ENCODE measurements at regions not wholly inside any gene's neighbourhood (a gene's known extent, or its start where the extent isn't known, plus 50 kb on each side); places are given as distances from the start of the nearest gene placed in this dataset.

- in situ Hi-C loops (cut with HindIII; ENCODE audit: low pct_unique_long_range_greater_than_20kb, low sequenced_read_pairs), result no loop called here
- DNase-seq (ENCODE audit: low read depth), result no peak
These were observed 159.6 kb upstream of the COL11A1 start for GRCh38 chr1:103267893-103268292.

- in situ Hi-C loops (cut with HindIII; ENCODE audit: low pct_unique_long_range_greater_than_20kb, low sequenced_read_pairs), result no loop called here
- DNase-seq (ENCODE audit: low read depth), result no peak
These were observed 158.9 kb upstream of the COL11A1 start for GRCh38 chr1:103267266-103267665.

GRCh38 chr1:103266036-103266435 lies 157.7 kb upstream of the COL11A1 start:
- no peak for DNase-seq (ENCODE audit: low read depth)
- in situ Hi-C loops (cut with HindIII; ENCODE audit: low pct_unique_long_range_greater_than_20kb, low sequenced_read_pairs), result no loop called here

- no peak for DNase-seq (ENCODE audit: low read depth)
- in situ Hi-C loops (cut with HindIII; ENCODE audit: low pct_unique_long_range_greater_than_20kb, low sequenced_read_pairs), result no loop called here
These were observed 157.2 kb upstream of the COL11A1 start for GRCh38 chr1:103265551-103265950.

- no peak for DNase-seq (ENCODE audit: low read depth)
- in situ Hi-C loops (cut with HindIII; ENCODE audit: low pct_unique_long_range_greater_than_20kb, low sequenced_read_pairs), result no loop called here
These were observed 151.7 kb upstream of the COL11A1 start for GRCh38 chr1:103259982-103260381.

GRCh38 chr1:103256490-103256889 lies 148.2 kb upstream of the COL11A1 start:
- in situ Hi-C loops (cut with HindIII; ENCODE audit: low pct_unique_long_range_greater_than_20kb, low sequenced_read_pairs), result no loop called here
- DNase-seq (ENCODE audit: low read depth), result peak; percentile 10

GRCh38 chr1:103254691-103255090 lies 146.4 kb upstream of the COL11A1 start:
- in situ Hi-C loops (cut with HindIII; ENCODE audit: low pct_unique_long_range_greater_than_20kb, low sequenced_read_pairs), result no loop called here
- DNase-seq (ENCODE audit: low read depth), result no peak

- in situ Hi-C loops (cut with HindIII; ENCODE audit: low pct_unique_long_range_greater_than_20kb, low sequenced_read_pairs), result no loop called here
These were observed 142.1 kb upstream of the COL11A1 start for GRCh38 chr1:103250441-103250861.

GRCh38 chr1:103248417-103249102 lies 140.2 kb upstream of the COL11A1 start:
- DNase-seq (ENCODE audit: low read depth), result no peak
- in situ Hi-C loops (cut with HindIII; ENCODE audit: low pct_unique_long_range_greater_than_20kb, low sequenced_read_pairs), result no loop called here

More at GRCh38 chr1:103250441-103250861, 142.1 kb upstream of the COL11A1 start:
- peak; percentile 1 for DNase-seq (ENCODE audit: low read depth)

GRCh38 chr1:103247517-103247916 lies 139.2 kb upstream of the COL11A1 start:
- DNase-seq (ENCODE audit: low read depth), result no peak
- in situ Hi-C loops (cut with HindIII; ENCODE audit: low pct_unique_long_range_greater_than_20kb, low sequenced_read_pairs), result no loop called here

- no peak for DNase-seq (ENCODE audit: low read depth)
- in situ Hi-C loops (cut with HindIII; ENCODE audit: low pct_unique_long_range_greater_than_20kb, low sequenced_read_pairs), result no loop called here
These were observed 135.2 kb upstream of the COL11A1 start for GRCh38 chr1:103243481-103243880.

GRCh38 chr1:103239034-103239433 lies 130.7 kb upstream of the COL11A1 start:
- in situ Hi-C loops (cut with HindIII; ENCODE audit: low pct_unique_long_range_greater_than_20kb, low sequenced_read_pairs), result no loop called here
- DNase-seq (ENCODE audit: low read depth), result no peak

GRCh38 chr1:103230061-103230460 lies 121.7 kb upstream of the COL11A1 start:
- in situ Hi-C loops (cut with HindIII; ENCODE audit: low pct_unique_long_range_greater_than_20kb, low sequenced_read_pairs), result no loop called here
- DNase-seq (ENCODE audit: low read depth), result no peak

- in situ Hi-C loops (cut with HindIII; ENCODE audit: low pct_unique_long_range_greater_than_20kb, low sequenced_read_pairs), result no loop called here
- DNase-seq (ENCODE audit: low read depth), result peak; percentile 53
These were observed 112.3 kb upstream of the COL11A1 start for GRCh38 chr1:103220631-103221041.

- no peak for DNase-seq (ENCODE audit: low read depth)
- in situ Hi-C loops (cut with HindIII; ENCODE audit: low pct_unique_long_range_greater_than_20kb, low sequenced_read_pairs), result no loop called here
These were observed 110.5 kb upstream of the COL11A1 start for GRCh38 chr1:103218821-103219220.

- in situ Hi-C loops (cut with HindIII; ENCODE audit: low pct_unique_long_range_greater_than_20kb, low sequenced_read_pairs), result no loop called here
- DNase-seq (ENCODE audit: low read depth), result no peak
These were observed 110.0 kb upstream of the COL11A1 start for GRCh38 chr1:103218369-103218768.

GRCh38 chr1:103211073-103211472 lies 102.8 kb upstream of the COL11A1 start:
- in situ Hi-C loops (cut with HindIII; ENCODE audit: low pct_unique_long_range_greater_than_20kb, low sequenced_read_pairs), result no loop called here
- no peak for DNase-seq (ENCODE audit: low read depth)

GRCh38 chr1:103208844-103209243 lies 100.5 kb upstream of the COL11A1 start:
- in situ Hi-C loops (cut with HindIII; ENCODE audit: low pct_unique_long_range_greater_than_20kb, low sequenced_read_pairs), result no loop called here
- DNase-seq (ENCODE audit: low read depth), result no peak

- no peak for DNase-seq (ENCODE audit: low read depth)
- in situ Hi-C loops (cut with HindIII; ENCODE audit: low pct_unique_long_range_greater_than_20kb, low sequenced_read_pairs), result no loop called here
These were observed 90.7 kb upstream of the COL11A1 start for GRCh38 chr1:103199001-103199400.

- DNase-seq (ENCODE audit: low read depth), result no peak
These were observed 89.8 kb upstream of the COL11A1 start for GRCh38 chr1:103198076-103198475.

More at GRCh38 chr1:103198076-103198475, 89.8 kb upstream of the COL11A1 start:
- in situ Hi-C loops (cut with HindIII; ENCODE audit: low pct_unique_long_range_greater_than_20kb, low sequenced_read_pairs), result no loop called here
